ENCODE measurements at regions not wholly inside any gene's neighbourhood (a gene's known extent, or its start where the extent isn't known, plus 50 kb on each side); places are given as distances from the start of the nearest gene placed in this dataset.

DNA sequence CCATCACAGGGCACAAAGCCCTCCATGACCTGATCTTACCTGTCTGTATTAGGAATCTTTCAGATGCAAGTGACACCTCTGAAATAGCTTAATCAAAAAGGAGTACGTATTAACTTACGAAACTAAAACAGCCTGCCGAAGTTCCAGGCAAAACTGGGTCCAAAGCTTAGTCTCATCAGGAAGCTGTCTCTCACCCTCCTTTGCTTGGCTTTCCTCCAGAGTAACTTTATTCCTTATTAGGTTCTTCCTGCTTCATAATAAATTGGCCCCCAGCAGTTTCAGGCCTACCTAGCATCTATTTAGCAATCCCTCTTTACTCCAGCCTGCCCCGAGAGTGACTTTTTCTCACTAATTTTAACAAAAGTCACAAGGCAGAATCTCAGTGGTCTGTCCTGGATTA is 58.4 kb upstream of the STK32A start:
- H3K27ac ChIP-seq (ENCODE audit: low read depth, low read length) = no peak overlapping the region
- Mint-ChIP-seq H3K4me1 (peaks cover 16% of the 10 kb centered on the region), H3K9me3 (no peaks in the 10 kb centered on the region), H3K27me3 (ENCODE audit: insufficient read depth) (no peaks in the 10 kb centered on the region), H3K4me3 (no peak overlapping the region), H3K36me3 (ENCODE audit: low read depth) (no peaks in the 10 kb centered on the region), H3K27ac (no peak overlapping the region)
- no peak overlapping the region for H3K9ac ChIP-seq (ENCODE audit: extremely low read depth, low read length, poor library complexity, severe bottlenecking)
- H3K9me3 ChIP-seq (ENCODE audit: control insufficient read depth, low read length) = no peaks in the 10 kb centered on the region
- H3K4me1 ChIP-seq (ENCODE audit: control insufficient read depth, insufficient read depth, low read length) = peaks cover 6% of the 10 kb centered on the region
- TF ChIP-seq, protein P1, sequence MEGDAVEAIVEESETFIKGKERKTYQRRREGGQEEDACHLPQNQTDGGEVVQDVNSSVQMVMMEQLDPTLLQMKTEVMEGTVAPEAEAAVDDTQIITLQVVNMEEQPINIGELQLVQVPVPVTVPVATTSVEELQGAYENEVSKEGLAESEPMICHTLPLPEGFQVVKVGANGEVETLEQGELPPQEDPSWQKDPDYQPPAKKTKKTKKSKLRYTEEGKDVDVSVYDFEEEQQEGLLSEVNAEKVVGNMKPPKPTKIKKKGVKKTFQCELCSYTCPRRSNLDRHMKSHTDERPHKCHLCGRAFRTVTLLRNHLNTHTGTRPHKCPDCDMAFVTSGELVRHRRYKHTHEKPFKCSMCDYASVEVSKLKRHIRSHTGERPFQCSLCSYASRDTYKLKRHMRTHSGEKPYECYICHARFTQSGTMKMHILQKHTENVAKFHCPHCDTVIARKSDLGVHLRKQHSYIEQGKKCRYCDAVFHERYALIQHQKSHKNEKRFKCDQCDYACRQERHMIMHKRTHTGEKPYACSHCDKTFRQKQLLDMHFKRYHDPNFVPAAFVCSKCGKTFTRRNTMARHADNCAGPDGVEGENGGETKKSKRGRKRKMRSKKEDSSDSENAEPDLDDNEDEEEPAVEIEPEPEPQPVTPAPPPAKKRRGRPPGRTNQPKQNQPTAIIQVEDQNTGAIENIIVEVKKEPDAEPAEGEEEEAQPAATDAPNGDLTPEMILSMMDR (conservative IDR thresholded peaks at IDR 0.05) = no peak
- H3K36me3 ChIP-seq (ENCODE audit: control insufficient read depth, insufficient read depth, low read length) = no peaks in the 10 kb centered on the region
- DNase-seq = no peak
- 90 to 94% methylated on average over 3 to 4 of the region's 4 CpGs for WGBS, 2 experiments (ENCODE audit: insufficient coverage in 1 of 2, insufficient read length in 1 of 2)
- H3K4me3 ChIP-seq (ENCODE audit: low read length) = no peak overlapping the region
- H3K27me3 ChIP-seq (ENCODE audit: control insufficient read depth, insufficient read depth, low read length, poor library complexity, severe bottlenecking) = no peaks in the 10 kb centered on the region

- H3K27me3 ChIP-seq (ENCODE audit: control insufficient read depth, insufficient read depth, low read length, poor library complexity, severe bottlenecking) = no peaks in the 10 kb centered on the region
- no peaks in the 10 kb centered on the region for H3K9me3 ChIP-seq (ENCODE audit: control insufficient read depth, low read length)
- no peak overlapping the region for H3K4me3 Mint-ChIP-seq
- no peak overlapping the region for H3K27ac Mint-ChIP-seq
- no peaks in the 10 kb centered on the region for H3K36me3 Mint-ChIP-seq (ENCODE audit: low read depth)
- H3K4me3 ChIP-seq (ENCODE audit: low read length) = no peak overlapping the region
- peaks cover 16% of the 10 kb centered on the region for H3K4me1 Mint-ChIP-seq
- no peaks in the 10 kb centered on the region for H3K9me3 Mint-ChIP-seq
- DNase-seq = no peak
- H3K36me3 ChIP-seq (ENCODE audit: control insufficient read depth, insufficient read depth, low read length) = no peaks in the 10 kb centered on the region
- H3K27ac ChIP-seq (ENCODE audit: low read depth, low read length) = no peak overlapping the region
- no peaks in the 10 kb centered on the region for H3K27me3 Mint-ChIP-seq (ENCODE audit: insufficient read depth)
- H3K9ac ChIP-seq (ENCODE audit: extremely low read depth, low read length, poor library complexity, severe bottlenecking) = no peak overlapping the region
- WGBS, 2 experiments (ENCODE audit: insufficient coverage in 1 of 2, insufficient read length in 1 of 2) = 79 to 90% methylated on average over 5 to 6 of the region's 6 CpGs
- H3K4me1 ChIP-seq (ENCODE audit: control insufficient read depth, insufficient read depth, low read length) = peaks cover 6% of the 10 kb centered on the region
- TF ChIP-seq, protein P1 (conservative IDR thresholded peaks at IDR 0.05) = no peak
These were observed 57.5 kb upstream of the STK32A start for GRCh38 chr5:147177125-147177840.

- Mint-ChIP-seq H3K4me3 (no peak overlapping the region), H3K9me3 (peaks cover 1% of the 10 kb centered on the region), H3K36me3 (ENCODE audit: low read depth) (peaks cover 2% of the 10 kb centered on the region), H3K4me1 (peaks cover 12% of the 10 kb centered on the region), H3K27me3 (ENCODE audit: insufficient read depth) (no peaks in the 10 kb centered on the region), H3K27ac (no peak overlapping the region)
- no peak overlapping the region for H3K4me3 ChIP-seq (ENCODE audit: low read length)
- DNase-seq = no peak
- no peak overlapping the region for H3K27ac ChIP-seq (ENCODE audit: low read depth, low read length)
- 67 to 89% methylated on average over 1 to 3 of the region's 3 CpGs for WGBS, 2 experiments (ENCODE audit: insufficient coverage in 1 of 2, insufficient read length in 1 of 2)
- TF ChIP-seq, protein P1 (conservative IDR thresholded peaks at IDR 0.05) = no peak
- H3K4me1 ChIP-seq (ENCODE audit: control insufficient read depth, insufficient read depth, low read length) = peaks cover 6% of the 10 kb centered on the region
- no peaks in the 10 kb centered on the region for H3K36me3 ChIP-seq (ENCODE audit: control insufficient read depth, insufficient read depth, low read length)
- no peaks in the 10 kb centered on the region for H3K27me3 ChIP-seq (ENCODE audit: control insufficient read depth, insufficient read depth, low read length, poor library complexity, severe bottlenecking)
- no peak overlapping the region for H3K9ac ChIP-seq (ENCODE audit: extremely low read depth, low read length, poor library complexity, severe bottlenecking)
- no peaks in the 10 kb centered on the region for H3K9me3 ChIP-seq (ENCODE audit: control insufficient read depth, low read length)
These were observed 55.2 kb upstream of the STK32A start for GRCh38 chr5:147179562-147180147.

Data from endodermal cell (in vitro differentiated cells).